ENCODE measurements at regions not wholly inside any gene's neighbourhood (a gene's known extent, or its start where the extent isn't known, plus 50 kb on each side); places are given as distances from the start of the nearest gene placed in this dataset.

DNA sequence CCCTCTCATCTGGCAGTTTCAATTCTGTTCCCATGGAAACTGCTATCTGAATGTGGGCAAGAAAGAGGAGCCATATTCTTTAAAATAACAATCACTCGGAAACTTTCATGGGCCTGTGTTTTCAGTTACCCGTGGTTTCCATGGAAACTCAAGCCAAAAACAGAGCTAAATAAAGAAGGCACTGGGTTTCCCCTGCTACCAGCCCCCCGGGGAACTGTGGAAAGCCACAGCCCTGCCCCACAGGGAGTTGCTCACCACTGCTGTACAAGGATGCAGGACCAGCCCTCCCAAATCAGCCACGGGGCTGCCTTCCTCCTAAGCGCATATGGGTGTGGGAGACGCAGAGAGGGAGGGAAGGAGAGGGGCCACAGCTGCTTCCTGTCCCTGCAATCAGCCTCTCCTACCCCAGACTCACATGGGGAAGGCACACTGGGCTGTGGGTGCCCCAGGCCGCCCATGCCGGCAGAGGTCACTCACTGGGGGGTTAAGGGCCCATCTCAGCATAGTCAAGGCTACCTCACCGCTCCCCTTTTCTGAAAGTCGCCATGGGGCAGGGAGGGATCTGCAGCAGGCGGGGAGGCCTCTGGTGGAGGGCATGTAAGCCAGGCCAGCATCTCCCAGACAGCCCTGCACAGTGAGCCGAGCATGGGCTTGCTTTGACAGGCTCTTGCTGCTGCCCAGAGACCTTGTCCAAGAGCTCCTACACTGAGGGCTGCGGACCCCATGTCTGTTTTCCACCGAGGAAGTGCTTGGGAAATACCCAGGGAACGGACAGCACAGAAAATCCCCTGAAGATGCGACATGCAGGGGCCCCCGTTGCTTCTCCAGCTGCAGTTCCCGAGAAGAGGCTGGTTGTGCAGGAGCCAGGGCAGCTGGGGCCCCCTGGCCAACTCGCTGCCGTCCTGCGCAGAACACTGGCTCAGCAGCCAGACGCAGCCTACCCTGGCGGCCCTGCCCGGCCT is 157.3 kb upstream of the PPP2R2D start:
- Mint-ChIP-seq H3K27me3 (ENCODE audit: unreplicated experiment) (no peaks in the 10 kb centered on the region), H3K4me3 (ENCODE audit: unreplicated experiment) (no peak overlapping the region), H3K4me1 (ENCODE audit: unreplicated experiment) (peaks cover 2% of the 10 kb centered on the region), H3K9me3 (ENCODE audit: unreplicated experiment) (peaks cover 27% of the 10 kb centered on the region), H3K27ac (ENCODE audit: unreplicated experiment) (no peak overlapping the region), H3K36me3 (ENCODE audit: unreplicated experiment) (no peaks in the 10 kb centered on the region)
- DNase-seq (ENCODE audit: extremely low spot score, unreplicated experiment): no peak
- TF ChIP-seq, protein P1, sequence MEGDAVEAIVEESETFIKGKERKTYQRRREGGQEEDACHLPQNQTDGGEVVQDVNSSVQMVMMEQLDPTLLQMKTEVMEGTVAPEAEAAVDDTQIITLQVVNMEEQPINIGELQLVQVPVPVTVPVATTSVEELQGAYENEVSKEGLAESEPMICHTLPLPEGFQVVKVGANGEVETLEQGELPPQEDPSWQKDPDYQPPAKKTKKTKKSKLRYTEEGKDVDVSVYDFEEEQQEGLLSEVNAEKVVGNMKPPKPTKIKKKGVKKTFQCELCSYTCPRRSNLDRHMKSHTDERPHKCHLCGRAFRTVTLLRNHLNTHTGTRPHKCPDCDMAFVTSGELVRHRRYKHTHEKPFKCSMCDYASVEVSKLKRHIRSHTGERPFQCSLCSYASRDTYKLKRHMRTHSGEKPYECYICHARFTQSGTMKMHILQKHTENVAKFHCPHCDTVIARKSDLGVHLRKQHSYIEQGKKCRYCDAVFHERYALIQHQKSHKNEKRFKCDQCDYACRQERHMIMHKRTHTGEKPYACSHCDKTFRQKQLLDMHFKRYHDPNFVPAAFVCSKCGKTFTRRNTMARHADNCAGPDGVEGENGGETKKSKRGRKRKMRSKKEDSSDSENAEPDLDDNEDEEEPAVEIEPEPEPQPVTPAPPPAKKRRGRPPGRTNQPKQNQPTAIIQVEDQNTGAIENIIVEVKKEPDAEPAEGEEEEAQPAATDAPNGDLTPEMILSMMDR (IDR thresholded peaks at IDR 0.05): no peak

GRCh38 chr10:131744346-131744745 is 156.5 kb upstream of the PPP2R2D start:
- Mint-ChIP-seq H3K27ac (ENCODE audit: unreplicated experiment) (no peak overlapping the region), H3K36me3 (ENCODE audit: unreplicated experiment) (no peaks in the 10 kb centered on the region), H3K9me3 (ENCODE audit: unreplicated experiment) (peaks cover 23% of the 10 kb centered on the region), H3K4me1 (ENCODE audit: unreplicated experiment) (peaks cover 2% of the 10 kb centered on the region), H3K4me3 (ENCODE audit: unreplicated experiment) (no peak overlapping the region), H3K27me3 (ENCODE audit: unreplicated experiment) (no peaks in the 10 kb centered on the region)
- no peak for DNase-seq (ENCODE audit: extremely low spot score, unreplicated experiment)
- TF ChIP-seq, protein P1 (IDR thresholded peaks at IDR 0.05): no peak

DNA sequence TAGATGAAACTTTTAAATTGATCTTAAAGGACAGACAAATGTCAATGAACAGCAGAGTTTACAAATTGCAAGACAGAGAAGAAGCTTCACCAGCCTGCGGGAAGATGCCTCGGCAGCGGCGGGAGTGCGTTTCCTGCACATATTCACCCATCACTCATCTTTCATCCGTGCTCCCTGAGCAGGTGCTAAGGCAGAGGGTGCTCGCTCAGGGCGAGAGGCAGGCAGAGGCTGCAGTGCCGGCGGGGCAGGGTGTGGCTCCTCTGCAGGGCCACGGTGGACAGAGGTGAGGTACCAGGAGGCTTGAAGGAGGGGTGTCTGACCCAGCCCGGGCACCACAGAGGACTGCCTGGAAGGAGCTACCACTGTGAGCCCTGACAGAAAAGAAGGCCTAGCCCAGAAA is 155.2 kb upstream of the PPP2R2D start:
- Mint-ChIP-seq H3K27me3 (ENCODE audit: unreplicated experiment) (no peaks in the 10 kb centered on the region), H3K9me3 (ENCODE audit: unreplicated experiment) (peaks cover 10% of the 10 kb centered on the region), H3K36me3 (ENCODE audit: unreplicated experiment) (no peaks in the 10 kb centered on the region), H3K27ac (ENCODE audit: unreplicated experiment) (no peak overlapping the region), H3K4me3 (ENCODE audit: unreplicated experiment) (no peak overlapping the region), H3K4me1 (ENCODE audit: unreplicated experiment) (peaks cover 2% of the 10 kb centered on the region)
- TF ChIP-seq, protein P1 (IDR thresholded peaks at IDR 0.05): no peak
- no peak for DNase-seq (ENCODE audit: extremely low spot score, unreplicated experiment)

DNA sequence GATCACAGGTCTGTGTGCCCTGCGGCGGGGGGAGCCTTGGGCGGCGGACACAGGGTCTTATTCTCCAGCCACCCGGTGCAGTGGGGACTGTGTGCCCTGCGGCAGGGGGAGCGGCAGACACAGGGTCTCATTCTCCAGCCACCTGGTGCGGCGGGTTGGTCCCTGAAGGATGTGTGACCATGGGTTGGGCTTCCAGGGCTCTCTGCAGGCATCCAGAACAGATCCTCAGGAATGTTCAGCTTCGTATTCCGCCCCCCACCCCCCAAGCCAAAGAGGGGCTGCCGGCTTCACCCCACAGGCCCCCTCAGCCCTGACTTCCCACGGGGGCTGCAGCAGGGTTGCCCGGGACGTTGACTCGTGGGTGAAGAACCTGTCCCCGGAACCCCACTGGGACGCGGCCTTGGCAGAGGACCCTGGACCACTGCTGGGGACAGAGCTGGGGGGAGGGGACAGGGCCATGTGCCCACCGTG is 154.5 kb upstream of the PPP2R2D start:
- Mint-ChIP-seq H3K9me3 (ENCODE audit: unreplicated experiment) (peaks cover 10% of the 10 kb centered on the region), H3K36me3 (ENCODE audit: unreplicated experiment) (no peaks in the 10 kb centered on the region), H3K27me3 (ENCODE audit: unreplicated experiment) (no peaks in the 10 kb centered on the region), H3K4me1 (ENCODE audit: unreplicated experiment) (peaks cover 2% of the 10 kb centered on the region), H3K4me3 (ENCODE audit: unreplicated experiment) (no peak overlapping the region), H3K27ac (ENCODE audit: unreplicated experiment) (no peak overlapping the region)
- no peak for DNase-seq (ENCODE audit: extremely low spot score, unreplicated experiment)
- TF ChIP-seq, protein P1 (IDR thresholded peaks at IDR 0.05): no peak

DNA sequence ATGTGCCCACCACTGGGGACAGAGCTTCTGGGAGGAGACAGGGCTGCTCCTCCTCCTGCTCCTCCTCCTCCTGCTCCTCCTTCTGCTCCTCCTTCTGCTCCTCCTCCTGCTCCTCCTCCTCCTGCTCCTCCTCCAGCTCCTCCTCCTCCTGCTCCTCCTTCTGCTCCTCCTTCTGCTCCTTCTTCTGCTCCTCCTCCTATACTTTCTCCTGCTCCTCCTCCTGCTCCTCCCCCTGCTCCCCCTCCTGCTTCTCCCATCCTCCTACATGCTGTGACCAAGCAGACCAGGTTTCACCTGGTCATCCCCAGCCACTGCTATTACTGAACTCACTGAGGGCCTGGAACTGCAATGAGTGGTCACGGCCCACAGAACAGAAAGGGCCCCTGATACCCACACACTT is 154.0 kb upstream of the PPP2R2D start:
- H3K4me1 Mint-ChIP-seq (ENCODE audit: unreplicated experiment): peaks cover 2% of the 10 kb centered on the region

More for the DNA sequence above, 154.0 kb upstream of the PPP2R2D start:
- Mint-ChIP-seq H3K9me3 (ENCODE audit: unreplicated experiment) (peaks cover 5% of the 10 kb centered on the region), H3K27ac (ENCODE audit: unreplicated experiment) (no peak overlapping the region), H3K36me3 (ENCODE audit: unreplicated experiment) (no peaks in the 10 kb centered on the region), H3K27me3 (ENCODE audit: unreplicated experiment) (no peaks in the 10 kb centered on the region), H3K4me3 (ENCODE audit: unreplicated experiment) (no peak overlapping the region)
- no peak for DNase-seq (ENCODE audit: extremely low spot score, unreplicated experiment)
- TF ChIP-seq, protein P1 (IDR thresholded peaks at IDR 0.05): no peak

Measured in osteocyte (in vitro differentiated cells).